ENCODE measurements at regions not wholly inside any gene's neighbourhood (a gene's known extent, or its start where the extent isn't known, plus 50 kb on each side); places are given as distances from the start of the nearest gene placed in this dataset.

DNA sequence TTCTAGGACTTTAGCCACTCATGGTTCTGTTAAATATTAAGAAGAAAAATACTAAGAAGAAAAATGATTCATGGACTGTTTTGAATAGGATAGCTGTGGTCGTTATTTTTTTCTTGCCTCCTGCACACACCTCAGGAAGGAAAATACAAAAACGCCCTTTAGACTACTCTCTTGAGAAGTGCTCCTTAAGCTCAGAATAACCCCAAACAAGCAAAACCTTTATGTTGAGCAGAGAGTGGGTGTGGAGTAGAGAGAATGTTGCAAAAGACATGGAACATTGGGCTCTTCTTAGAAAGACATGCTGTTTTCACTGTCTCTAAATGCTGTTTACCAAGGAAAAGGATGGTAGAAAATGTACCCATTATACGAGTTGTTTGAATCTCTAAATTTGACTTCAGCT lies 140.3 kb downstream of the LMNTD1 start:
- H4K20me1 ChIP-seq (ENCODE audit: insufficient read depth), result no peaks in the 10 kb centered on the region
- no peak overlapping the region for H3K9ac ChIP-seq (ENCODE audit: low read length)
- no peaks in the 10 kb centered on the region for H3F3A ChIP-seq (ENCODE audit: insufficient read depth, low read length, poor library complexity, severe bottlenecking)
- H3K9me3 ChIP-seq (ENCODE audit: low read length), result no peaks in the 10 kb centered on the region
- H3K9me2 ChIP-seq (ENCODE audit: insufficient read depth, low read length), result no peaks in the 10 kb centered on the region
- H3K27me3 ChIP-seq (ENCODE audit: insufficient read depth, low read depth, low read length), result no peaks in the 10 kb centered on the region
- no peak overlapping the region for H2AFZ ChIP-seq (ENCODE audit: low read depth, low read length)
- no peaks in the 10 kb centered on the region for H3K36me3 ChIP-seq (ENCODE audit: insufficient read depth, low read length)
- H3K27ac ChIP-seq (ENCODE audit: low read length), result no peak overlapping the region
- H3K79me2 ChIP-seq (replicated peaks; ENCODE audit: insufficient read depth, low read length), result no peaks in the 10 kb centered on the region
- TF ChIP-seq, protein P1, sequence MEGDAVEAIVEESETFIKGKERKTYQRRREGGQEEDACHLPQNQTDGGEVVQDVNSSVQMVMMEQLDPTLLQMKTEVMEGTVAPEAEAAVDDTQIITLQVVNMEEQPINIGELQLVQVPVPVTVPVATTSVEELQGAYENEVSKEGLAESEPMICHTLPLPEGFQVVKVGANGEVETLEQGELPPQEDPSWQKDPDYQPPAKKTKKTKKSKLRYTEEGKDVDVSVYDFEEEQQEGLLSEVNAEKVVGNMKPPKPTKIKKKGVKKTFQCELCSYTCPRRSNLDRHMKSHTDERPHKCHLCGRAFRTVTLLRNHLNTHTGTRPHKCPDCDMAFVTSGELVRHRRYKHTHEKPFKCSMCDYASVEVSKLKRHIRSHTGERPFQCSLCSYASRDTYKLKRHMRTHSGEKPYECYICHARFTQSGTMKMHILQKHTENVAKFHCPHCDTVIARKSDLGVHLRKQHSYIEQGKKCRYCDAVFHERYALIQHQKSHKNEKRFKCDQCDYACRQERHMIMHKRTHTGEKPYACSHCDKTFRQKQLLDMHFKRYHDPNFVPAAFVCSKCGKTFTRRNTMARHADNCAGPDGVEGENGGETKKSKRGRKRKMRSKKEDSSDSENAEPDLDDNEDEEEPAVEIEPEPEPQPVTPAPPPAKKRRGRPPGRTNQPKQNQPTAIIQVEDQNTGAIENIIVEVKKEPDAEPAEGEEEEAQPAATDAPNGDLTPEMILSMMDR (IDR thresholded peaks at IDR 0.05; ENCODE audit: poor library complexity, severe bottlenecking), result no peak
- TF ChIP-seq, protein P2, sequence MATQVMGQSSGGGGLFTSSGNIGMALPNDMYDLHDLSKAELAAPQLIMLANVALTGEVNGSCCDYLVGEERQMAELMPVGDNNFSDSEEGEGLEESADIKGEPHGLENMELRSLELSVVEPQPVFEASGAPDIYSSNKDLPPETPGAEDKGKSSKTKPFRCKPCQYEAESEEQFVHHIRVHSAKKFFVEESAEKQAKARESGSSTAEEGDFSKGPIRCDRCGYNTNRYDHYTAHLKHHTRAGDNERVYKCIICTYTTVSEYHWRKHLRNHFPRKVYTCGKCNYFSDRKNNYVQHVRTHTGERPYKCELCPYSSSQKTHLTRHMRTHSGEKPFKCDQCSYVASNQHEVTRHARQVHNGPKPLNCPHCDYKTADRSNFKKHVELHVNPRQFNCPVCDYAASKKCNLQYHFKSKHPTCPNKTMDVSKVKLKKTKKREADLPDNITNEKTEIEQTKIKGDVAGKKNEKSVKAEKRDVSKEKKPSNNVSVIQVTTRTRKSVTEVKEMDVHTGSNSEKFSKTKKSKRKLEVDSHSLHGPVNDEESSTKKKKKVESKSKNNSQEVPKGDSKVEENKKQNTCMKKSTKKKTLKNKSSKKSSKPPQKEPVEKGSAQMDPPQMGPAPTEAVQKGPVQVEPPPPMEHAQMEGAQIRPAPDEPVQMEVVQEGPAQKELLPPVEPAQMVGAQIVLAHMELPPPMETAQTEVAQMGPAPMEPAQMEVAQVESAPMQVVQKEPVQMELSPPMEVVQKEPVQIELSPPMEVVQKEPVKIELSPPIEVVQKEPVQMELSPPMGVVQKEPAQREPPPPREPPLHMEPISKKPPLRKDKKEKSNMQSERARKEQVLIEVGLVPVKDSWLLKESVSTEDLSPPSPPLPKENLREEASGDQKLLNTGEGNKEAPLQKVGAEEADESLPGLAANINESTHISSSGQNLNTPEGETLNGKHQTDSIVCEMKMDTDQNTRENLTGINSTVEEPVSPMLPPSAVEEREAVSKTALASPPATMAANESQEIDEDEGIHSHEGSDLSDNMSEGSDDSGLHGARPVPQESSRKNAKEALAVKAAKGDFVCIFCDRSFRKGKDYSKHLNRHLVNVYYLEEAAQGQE (IDR thresholded peaks at IDR 0.05; ENCODE audit: borderline replicate concordance), result no peak
- TF ChIP-seq SMC3 (conservative IDR thresholded peaks at IDR 0.05; ENCODE audit: poor library complexity) (no peak), TAF1 (IDR thresholded peaks at IDR 0.05; ENCODE audit: low read depth) (no peak), MXI1 (conservative IDR thresholded peaks at IDR 0.05; ENCODE audit: poor library complexity, severe bottlenecking) (no peak), POLR2AphosphoS5 (IDR thresholded peaks at IDR 0.05) (no peak), EZH2 (IDR thresholded peaks at IDR 0.05; ENCODE audit: borderline replicate concordance, insufficient read depth, low read length, poor library complexity, severe bottlenecking) (no peak), EP300 (conservative IDR thresholded peaks at IDR 0.05; ENCODE audit: poor library complexity, severe bottlenecking) (no peak), RAD21 (conservative IDR thresholded peaks at IDR 0.05) (no peak)
- H3K4me3 ChIP-seq (ENCODE audit: low read length), result no peak overlapping the region
- no peak overlapping the region for H3K4me2 ChIP-seq (ENCODE audit: low read length)

DNA sequence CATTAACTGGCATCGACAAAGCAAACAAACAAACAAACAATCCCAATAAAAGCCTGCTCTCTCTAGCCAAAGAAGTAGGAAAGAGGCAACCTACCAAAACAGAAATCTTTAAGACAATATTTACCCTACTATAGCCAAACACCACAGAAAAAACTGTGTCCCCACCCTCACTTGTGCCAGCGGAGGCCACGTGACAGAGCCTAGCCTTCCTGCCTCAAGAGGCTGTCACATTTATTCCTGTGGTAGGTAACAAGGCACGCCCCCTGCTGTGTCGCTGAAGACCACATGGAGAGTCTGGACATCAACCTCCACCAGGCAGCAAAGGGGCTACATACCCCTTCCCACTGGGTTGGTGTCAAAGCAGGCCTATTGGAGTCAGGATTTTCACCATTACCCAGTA lies 148.1 kb downstream of the LMNTD1 start:
- TF ChIP-seq MXI1 (conservative IDR thresholded peaks at IDR 0.05; ENCODE audit: poor library complexity, severe bottlenecking) (no peak), SMC3 (conservative IDR thresholded peaks at IDR 0.05; ENCODE audit: poor library complexity) (no peak), RAD21 (conservative IDR thresholded peaks at IDR 0.05) (no peak), EZH2 (IDR thresholded peaks at IDR 0.05; ENCODE audit: borderline replicate concordance, insufficient read depth, low read length, poor library complexity, severe bottlenecking) (no peak), TAF1 (IDR thresholded peaks at IDR 0.05; ENCODE audit: low read depth) (no peak)
- TF ChIP-seq, protein P2 (IDR thresholded peaks at IDR 0.05; ENCODE audit: borderline replicate concordance), result no peak
- Histone ChIP-seq H3K9me2 (ENCODE audit: insufficient read depth, low read length) (no peaks in the 10 kb centered on the region), H3K4me2 (ENCODE audit: low read length) (no peak overlapping the region), H3K36me3 (ENCODE audit: insufficient read depth, low read length) (no peaks in the 10 kb centered on the region), H3K9me3 (ENCODE audit: low read length) (no peaks in the 10 kb centered on the region), H3F3A (ENCODE audit: insufficient read depth, low read length, poor library complexity, severe bottlenecking) (no peaks in the 10 kb centered on the region), H2AFZ (ENCODE audit: low read depth, low read length) (no peak overlapping the region), H3K79me2 (replicated peaks; ENCODE audit: insufficient read depth, low read length) (no peaks in the 10 kb centered on the region), H3K27me3 (ENCODE audit: insufficient read depth, low read depth, low read length) (no peaks in the 10 kb centered on the region), H3K9ac (ENCODE audit: low read length) (no peak overlapping the region), H4K20me1 (ENCODE audit: insufficient read depth) (no peaks in the 10 kb centered on the region), H3K27ac (ENCODE audit: low read length) (no peak overlapping the region), H3K4me3 (ENCODE audit: low read length) (no peak overlapping the region)

Data from neural cell (in vitro differentiated cells).